Gastroesophageal sphincter (tissue), 4 donors: ENCODE measurements at regions not wholly inside any gene's neighbourhood (a gene's known extent, or its start where the extent isn't known, plus 50 kb on each side); places are given as distances from the start of the nearest gene placed in this dataset.

ENCODE experiments used
- ATAC-seq: fragments of 150-250 bp; one replicate; pipeline ENCODE4 v1.9.1; 2016; ENCODE audit warnings: mild to moderate bottlenecking, moderate library complexity
- H3K27ac ChIP-seq, 4 donors: fragments of 200-600 bp; sonication (generic) in 3 of 4; 1 replicate in 3 of 4; 2 replicates in 1 of 4; pipeline ENCODE4 v1.5.1; 2016 to 2019
- H3K27me3 ChIP-seq: fragments of 200-600 bp; sonication (generic); one replicate; pipeline ENCODE4 v1.5.1; 2019
- H3K36me3 ChIP-seq, 2 donors: fragments of 200-600 bp; sonication (generic); one replicate each; pipeline ENCODE4 v1.5.1; 2019; ENCODE audit warnings: control low read depth in 1 of 2
- H3K4me1 ChIP-seq, 3 donors: fragments of 200-600 bp; sonication (generic); 1 replicate in 2 of 3; 2 replicates in 1 of 3; pipeline ENCODE4 v1.5.1; 2016 to 2019; ENCODE audit warnings: control low read depth in 2 of 3
- H3K4me3 ChIP-seq, 2 donors: fragments of 200-600 bp; sonication (generic); one replicate each; pipeline ENCODE4 v1.5.1; 2019; ENCODE audit warnings: mild to moderate bottlenecking in 1 of 2, moderate library complexity in 1 of 2
- H3K9me3 ChIP-seq, 3 donors: fragments of 200-600 bp; sonication (generic); one replicate each; pipeline ENCODE4 v1.5.1; 2017 to 2019; ENCODE audit warnings: control low read depth in 2 of 3
- EP300 ChIP-seq: sonication (generic); formaldehyde crosslinking; IDR thresholded peaks from one replicate; pipeline ENCODE4 v1.6.1; 2017; ENCODE audit warnings: antibody characterized with exemption, mild to moderate bottlenecking
- POLR2A ChIP-seq, 2 donors: fragments of 450-650 bp; IDR thresholded peaks; one replicate each; pipeline ENCODE4 v1.6.1; 2017; ENCODE audit warnings: antibody characterized with exemption in 2 of 2, mild to moderate bottlenecking in 2 of 2, moderate library complexity in 1 of 2
- POLR2AphosphoS5 ChIP-seq: sonication (generic); formaldehyde crosslinking; IDR thresholded peaks from one replicate; pipeline ENCODE4 v1.6.1; 2017; ENCODE audit warnings: antibody characterized with exemption
- WGBS, 2 donors: methylation state at CpG; one replicate each; pipeline ENCODE4 v1.1.5; 2018; ENCODE audit warnings: low coverage in 1 of 2; 5-methylcytosine and 5-hydroxymethylcytosine counted together
- TF ChIP-seq, protein P1 (sequence below), 4 experiments: fragments of 200-600 bp in 2 of 4; fragments of 450-650 bp in 2 of 4; sonication (generic) in 1 of 4; IDR thresholded peaks; one replicate each; pipeline ENCODE4 v1.5.1; 2017 to 2019; ENCODE audit warnings: antibody characterized with exemption in 4 of 4, mild to moderate bottlenecking in 2 of 4, moderate library complexity in 2 of 4

DNA sequence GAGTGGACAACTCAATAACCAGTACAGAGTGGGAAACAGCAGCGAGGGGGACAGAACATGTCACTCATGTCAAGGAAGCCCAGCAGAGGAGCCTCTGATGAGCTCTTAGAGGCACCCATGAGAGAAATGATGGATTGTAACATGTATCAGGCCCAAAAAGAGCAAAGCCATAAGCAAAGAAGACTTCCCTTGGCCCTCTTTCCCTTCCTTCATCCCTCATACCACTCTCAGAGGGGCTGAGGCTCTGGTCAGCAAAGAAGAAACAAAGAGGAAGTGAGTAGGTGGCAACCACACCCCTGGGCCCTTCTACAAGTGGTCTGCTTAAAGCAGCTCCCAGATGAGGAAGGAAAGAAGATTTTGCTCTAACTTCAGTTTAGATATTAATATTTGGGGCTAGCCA, 112.8 kb downstream of the CDC42EP3 start:
- ATAC-seq, result no peak

DNA sequence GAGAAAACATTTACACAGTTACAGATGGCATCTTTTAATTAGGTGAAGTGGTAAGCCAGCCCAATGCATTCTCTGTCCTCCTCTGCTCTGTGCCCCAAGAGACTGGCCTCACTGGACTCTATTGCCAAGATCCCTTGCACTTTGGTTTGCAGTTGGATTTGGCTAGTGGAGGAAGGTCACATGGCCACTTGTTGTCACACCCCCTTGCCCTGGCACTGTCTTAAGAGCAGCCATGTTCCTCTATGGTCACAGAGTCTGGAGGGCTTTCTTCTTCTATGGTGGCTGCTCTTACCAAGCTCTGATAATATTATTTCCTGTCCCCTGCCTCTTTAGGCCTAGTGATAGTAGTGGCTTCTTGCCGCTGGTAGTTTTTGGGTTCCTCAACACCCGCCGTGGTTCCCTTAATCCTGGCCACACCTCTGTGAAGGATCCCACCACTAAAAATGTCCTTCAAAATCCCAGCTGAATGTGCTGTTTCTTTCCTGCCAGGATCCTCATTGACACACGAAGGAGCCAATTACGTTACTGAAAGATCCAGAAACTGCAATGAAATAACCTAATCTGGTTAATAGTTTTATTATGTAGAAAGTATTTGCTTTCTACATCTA, 111.1 kb downstream of the CDC42EP3 start:
- no peaks in the 10 kb centered on the region for H3K27me3 ChIP-seq
- no peaks in the 10 kb centered on the region for H3K36me3 ChIP-seq
- no peaks in the 10 kb centered on the region for H3K9me3 ChIP-seq
- TF ChIP-seq EP300, result no peak
- 84 to 97% methylated on average over 5 of the region's 5 CpGs for WGBS, 2 donors
- ATAC-seq, result no peak
- peak overlapping the region in 1 of 4 donors; percentile 12 for H3K27ac ChIP-seq
- peaks cover 0 to 38% (median 10%) of the 10 kb centered on the region in 3 donors for H3K4me1 ChIP-seq
- no peak overlapping the region for H3K4me3 ChIP-seq

More for the DNA sequence above, 112.8 kb downstream of the CDC42EP3 start:
- H3K4me1 ChIP-seq, result peaks cover 0 to 25% (median 7%) of the 10 kb centered on the region in 3 donors
- no peaks in the 10 kb centered on the region for H3K36me3 ChIP-seq
- TF ChIP-seq, protein P1, sequence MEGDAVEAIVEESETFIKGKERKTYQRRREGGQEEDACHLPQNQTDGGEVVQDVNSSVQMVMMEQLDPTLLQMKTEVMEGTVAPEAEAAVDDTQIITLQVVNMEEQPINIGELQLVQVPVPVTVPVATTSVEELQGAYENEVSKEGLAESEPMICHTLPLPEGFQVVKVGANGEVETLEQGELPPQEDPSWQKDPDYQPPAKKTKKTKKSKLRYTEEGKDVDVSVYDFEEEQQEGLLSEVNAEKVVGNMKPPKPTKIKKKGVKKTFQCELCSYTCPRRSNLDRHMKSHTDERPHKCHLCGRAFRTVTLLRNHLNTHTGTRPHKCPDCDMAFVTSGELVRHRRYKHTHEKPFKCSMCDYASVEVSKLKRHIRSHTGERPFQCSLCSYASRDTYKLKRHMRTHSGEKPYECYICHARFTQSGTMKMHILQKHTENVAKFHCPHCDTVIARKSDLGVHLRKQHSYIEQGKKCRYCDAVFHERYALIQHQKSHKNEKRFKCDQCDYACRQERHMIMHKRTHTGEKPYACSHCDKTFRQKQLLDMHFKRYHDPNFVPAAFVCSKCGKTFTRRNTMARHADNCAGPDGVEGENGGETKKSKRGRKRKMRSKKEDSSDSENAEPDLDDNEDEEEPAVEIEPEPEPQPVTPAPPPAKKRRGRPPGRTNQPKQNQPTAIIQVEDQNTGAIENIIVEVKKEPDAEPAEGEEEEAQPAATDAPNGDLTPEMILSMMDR (IDR thresholded peaks at IDR 0.05), result no peak
- no peak for TF ChIP-seq POLR2AphosphoS5
- TF ChIP-seq POLR2A (IDR thresholded peaks at IDR 0.05), result no peak
- no peak for TF ChIP-seq EP300
- no peak overlapping the region for H3K4me3 ChIP-seq
- WGBS, 2 donors, result 78 to 100% methylated on average over 1 of the region's 1 CpG
- no peak overlapping the region for H3K27ac ChIP-seq
- H3K9me3 ChIP-seq, result no peaks in the 10 kb centered on the region
- H3K27me3 ChIP-seq, result no peaks in the 10 kb centered on the region

DNA sequence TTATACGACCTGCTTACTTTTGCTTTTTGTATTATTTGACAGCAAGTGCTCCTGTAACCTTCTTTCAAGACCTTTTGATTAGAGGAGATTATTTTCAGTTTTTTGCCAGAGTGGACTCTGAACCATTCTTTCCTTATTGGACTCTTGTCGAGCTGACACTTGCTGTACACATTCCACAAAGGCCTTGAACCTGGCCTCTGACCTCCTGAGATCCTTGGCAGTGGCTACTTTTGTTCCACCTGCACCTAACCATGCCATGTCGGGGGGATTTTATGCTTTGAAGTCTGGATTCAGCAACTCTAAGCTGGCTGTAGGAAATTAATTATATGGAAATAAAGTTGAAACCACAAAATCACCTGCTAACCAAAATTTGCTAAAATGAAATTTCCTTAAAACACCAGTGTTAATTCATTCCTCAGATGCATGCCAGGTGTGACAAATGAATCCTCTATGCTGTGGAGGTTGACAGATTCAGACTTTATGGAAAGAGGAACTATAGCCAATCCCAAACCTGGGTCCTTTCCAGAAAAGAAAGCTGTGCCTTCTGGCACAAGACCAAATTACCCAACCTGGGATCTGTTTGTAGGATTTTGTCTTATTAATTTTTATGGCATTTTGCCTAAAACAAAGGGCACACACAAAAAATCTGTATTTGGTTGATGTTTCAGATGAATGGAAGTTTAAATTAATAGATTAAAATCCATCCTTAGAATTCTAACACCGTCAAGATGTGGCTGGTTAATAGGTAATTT, 110.4 kb downstream of the CDC42EP3 start:
- Histone ChIP-seq H3K27me3 (no peaks in the 10 kb centered on the region), H3K27ac (no peak overlapping the region), H3K4me1 (peaks cover 0 to 38% (median 10%) of the 10 kb centered on the region in 3 donors), H3K36me3 (no peaks in the 10 kb centered on the region), H3K9me3 (no peaks in the 10 kb centered on the region), H3K4me3 (no peak overlapping the region)
- no peak for ATAC-seq
- TF ChIP-seq, protein P1 (IDR thresholded peaks at IDR 0.05), result no peak
- TF ChIP-seq POLR2AphosphoS5 (no peak), POLR2A (IDR thresholded peaks at IDR 0.05) (no peak), EP300 (no peak)
- 43 to 64% methylated on average over 3 to 4 of the region's 4 CpGs for WGBS, 2 donors

DNA sequence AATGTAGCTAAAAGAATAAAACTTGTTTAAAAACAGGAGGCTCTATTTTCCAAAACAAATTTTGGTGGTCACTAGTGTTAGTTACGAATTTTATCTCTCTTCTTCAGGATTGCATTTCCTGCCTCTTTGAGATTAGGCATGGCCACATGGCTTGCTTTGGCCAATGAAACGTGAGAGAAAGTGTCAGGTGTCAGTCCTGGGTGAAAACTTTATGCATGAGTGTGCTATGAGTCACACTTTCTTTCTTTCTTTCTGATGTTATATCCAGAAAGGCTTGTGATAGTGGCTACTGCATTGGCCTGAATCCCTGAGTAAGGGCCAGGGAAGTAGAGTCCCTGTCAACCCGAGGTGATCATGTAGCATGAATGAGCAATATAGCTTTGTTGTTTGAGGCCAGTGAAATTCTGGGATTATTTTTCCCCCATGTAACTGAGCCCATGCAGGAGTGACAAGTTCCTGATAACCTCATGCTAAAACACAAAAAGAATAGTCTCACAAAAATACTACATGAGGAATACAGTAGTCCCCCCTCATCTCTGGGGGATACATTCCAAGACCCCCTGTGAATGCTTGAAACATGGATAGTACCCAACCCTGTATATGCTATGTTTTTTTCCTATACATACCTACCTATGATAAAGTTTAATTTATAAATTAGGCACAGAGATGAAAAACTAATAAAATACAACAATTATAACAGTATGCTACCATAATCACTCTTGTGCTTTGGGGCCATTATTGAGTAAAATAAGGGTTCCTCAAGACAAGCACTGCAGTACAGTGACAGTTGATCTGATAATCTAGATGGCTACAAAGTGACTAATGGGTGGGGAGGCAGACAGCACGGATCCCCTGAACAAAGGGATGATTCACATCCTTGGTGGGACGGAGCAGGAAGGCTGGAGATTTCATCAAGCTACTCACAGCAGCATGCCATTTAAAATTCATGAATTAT, 109.5 kb downstream of the CDC42EP3 start:
- ATAC-seq, result no peak
- Histone ChIP-seq H3K9me3 (no peaks in the 10 kb centered on the region), H3K27me3 (no peaks in the 10 kb centered on the region), H3K27ac (peak overlapping the region in 1 of 4 donors; percentile 52), H3K4me3 (no peak overlapping the region), H3K36me3 (no peaks in the 10 kb centered on the region), H3K4me1 (peaks cover 0 to 38% (median 10%) of the 10 kb centered on the region in 3 donors)
- 31 to 64% methylated on average over 5 of the region's 5 CpGs for WGBS, 2 donors
- TF ChIP-seq POLR2AphosphoS5, result no peak
- no peak for TF ChIP-seq EP300
- TF ChIP-seq, protein P1 (IDR thresholded peaks at IDR 0.05), result no peak
- TF ChIP-seq POLR2A (IDR thresholded peaks at IDR 0.05), result no peak

DNA sequence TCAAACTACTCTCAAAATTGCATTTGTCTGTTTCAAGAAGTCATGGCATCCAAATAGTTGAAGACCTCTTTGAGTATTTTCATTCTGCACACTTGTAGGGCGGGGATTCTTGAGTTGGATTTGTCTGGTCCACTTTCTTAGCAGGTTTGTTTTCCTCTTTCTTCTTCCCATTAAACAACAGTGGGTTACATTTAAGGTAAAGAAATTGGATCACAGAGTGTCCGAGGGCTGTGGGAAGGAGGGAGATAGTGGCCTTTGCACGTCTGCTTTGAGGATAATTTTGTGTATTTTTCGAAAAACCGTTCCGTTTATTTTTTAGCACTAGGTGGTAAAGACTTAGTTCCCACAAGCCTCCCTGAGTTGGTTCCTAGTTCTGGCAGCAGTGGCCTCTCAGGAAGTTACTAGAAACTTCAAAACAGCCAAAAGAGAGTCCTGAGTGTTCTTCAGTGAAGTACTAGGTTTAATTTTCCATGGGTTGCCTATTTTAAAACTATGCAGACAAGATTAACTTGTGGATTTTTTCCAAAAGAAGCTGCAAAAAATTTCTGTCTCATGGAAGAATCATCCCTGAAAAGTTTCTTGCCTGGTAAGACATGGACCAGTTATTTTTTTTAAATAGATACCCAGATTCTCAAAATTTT, 107.9 kb downstream of the CDC42EP3 start:
- Histone ChIP-seq H3K4me3 (no peak overlapping the region), H3K36me3 (no peaks in the 10 kb centered on the region), H3K9me3 (no peaks in the 10 kb centered on the region), H3K27me3 (no peaks in the 10 kb centered on the region), H3K4me1 (peaks cover 0 to 39% (median 10%) of the 10 kb centered on the region in 3 donors), H3K27ac (peak overlapping the region; percentile 26 to 52 (median 44))
- no peak for ATAC-seq
- no peak for TF ChIP-seq POLR2A (IDR thresholded peaks at IDR 0.05)
- TF ChIP-seq EP300, result no peak
- no peak for TF ChIP-seq POLR2AphosphoS5
- TF ChIP-seq, protein P1 (IDR thresholded peaks at IDR 0.05), result no peak
- WGBS, 2 donors, result 77 to 81% methylated on average over 5 to 6 of the region's 6 CpGs
